ENCODE measurements at regions not wholly inside any gene's neighbourhood (a gene's known extent, or its start where the extent isn't known, plus 50 kb on each side); places are given as distances from the start of the nearest gene placed in this dataset.

DNA sequence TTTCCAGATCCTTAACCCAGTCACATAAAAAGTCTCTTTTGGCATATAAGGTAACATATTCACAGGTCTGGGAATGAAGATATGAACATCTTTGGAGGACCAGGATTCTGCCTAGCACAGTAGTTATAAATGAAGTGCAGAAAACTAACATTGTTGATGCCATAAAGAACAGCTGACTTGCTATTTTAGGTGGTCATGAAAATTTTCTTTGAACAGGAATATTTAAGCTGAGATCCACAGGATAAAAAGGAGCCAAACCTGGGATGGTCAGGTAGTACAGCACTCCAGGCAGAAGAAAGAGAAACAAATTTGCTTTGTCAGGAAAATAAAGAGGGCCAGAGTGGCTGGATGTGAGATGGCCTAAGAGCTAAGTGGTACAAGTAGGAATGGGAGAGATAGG, 80.0 kb downstream of the CENPW start:
- Mint-ChIP-seq H3K27me3 (ENCODE audit: insufficient read depth, unreplicated experiment) (no peaks in the 10 kb centered on the region), H3K4me1 (ENCODE audit: low read depth, unreplicated experiment) (no peaks in the 10 kb centered on the region), H3K36me3 (ENCODE audit: insufficient read depth, unreplicated experiment) (no peaks in the 10 kb centered on the region), H3K9me3 (ENCODE audit: unreplicated experiment) (no peaks in the 10 kb centered on the region), H3K27ac (ENCODE audit: unreplicated experiment) (no peak overlapping the region), H3K4me3 (ENCODE audit: unreplicated experiment) (no peak overlapping the region)
- intact Hi-C loops (cut with micrococcal nuclease; ENCODE audit: unreplicated experiment): no loop called here
- ChIA-PET CTCF (no interaction called here), POLR2A (no interaction called here)
- Histone ChIP-seq H3K27me3 (replicated peaks; ENCODE audit: control insufficient read depth, insufficient read depth, low read length) (no peaks in the 10 kb centered on the region), H3K36me3 (ENCODE audit: control insufficient read depth, insufficient read depth, low read length) (no peaks in the 10 kb centered on the region), H3K4me3 (ENCODE audit: low read depth, low read length) (no peak overlapping the region), H3K4me1 (no peaks in the 10 kb centered on the region), H3K9me3 (no peaks in the 10 kb centered on the region)
- no TSS peak for BruUV-seq (replicated peaks)
- DNase-seq: no peak
- TF ChIP-seq, protein P1, sequence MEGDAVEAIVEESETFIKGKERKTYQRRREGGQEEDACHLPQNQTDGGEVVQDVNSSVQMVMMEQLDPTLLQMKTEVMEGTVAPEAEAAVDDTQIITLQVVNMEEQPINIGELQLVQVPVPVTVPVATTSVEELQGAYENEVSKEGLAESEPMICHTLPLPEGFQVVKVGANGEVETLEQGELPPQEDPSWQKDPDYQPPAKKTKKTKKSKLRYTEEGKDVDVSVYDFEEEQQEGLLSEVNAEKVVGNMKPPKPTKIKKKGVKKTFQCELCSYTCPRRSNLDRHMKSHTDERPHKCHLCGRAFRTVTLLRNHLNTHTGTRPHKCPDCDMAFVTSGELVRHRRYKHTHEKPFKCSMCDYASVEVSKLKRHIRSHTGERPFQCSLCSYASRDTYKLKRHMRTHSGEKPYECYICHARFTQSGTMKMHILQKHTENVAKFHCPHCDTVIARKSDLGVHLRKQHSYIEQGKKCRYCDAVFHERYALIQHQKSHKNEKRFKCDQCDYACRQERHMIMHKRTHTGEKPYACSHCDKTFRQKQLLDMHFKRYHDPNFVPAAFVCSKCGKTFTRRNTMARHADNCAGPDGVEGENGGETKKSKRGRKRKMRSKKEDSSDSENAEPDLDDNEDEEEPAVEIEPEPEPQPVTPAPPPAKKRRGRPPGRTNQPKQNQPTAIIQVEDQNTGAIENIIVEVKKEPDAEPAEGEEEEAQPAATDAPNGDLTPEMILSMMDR (IDR thresholded peaks at IDR 0.05; ENCODE audit: insufficient read depth in 1 of 2, low read depth in 1 of 2, low read length in 1 of 2, severe bottlenecking in 1 of 2, unreplicated experiment in 1 of 2): no peak

GRCh38 chr6:126422912-126423311, 83.0 kb downstream of the CENPW start:
- no TSS peak for BruUV-seq (replicated peaks)
- Mint-ChIP-seq H3K27ac (ENCODE audit: unreplicated experiment) (no peak overlapping the region), H3K4me3 (ENCODE audit: unreplicated experiment) (no peak overlapping the region), H3K4me1 (ENCODE audit: low read depth, unreplicated experiment) (no peaks in the 10 kb centered on the region), H3K36me3 (ENCODE audit: insufficient read depth, unreplicated experiment) (no peaks in the 10 kb centered on the region), H3K9me3 (ENCODE audit: unreplicated experiment) (no peaks in the 10 kb centered on the region), H3K27me3 (ENCODE audit: insufficient read depth, unreplicated experiment) (no peaks in the 10 kb centered on the region)
- Histone ChIP-seq H3K4me3 (ENCODE audit: low read depth, low read length) (no peak overlapping the region), H3K27me3 (replicated peaks; ENCODE audit: control insufficient read depth, insufficient read depth, low read length) (no peaks in the 10 kb centered on the region), H3K9me3 (no peaks in the 10 kb centered on the region), H3K4me1 (peaks cover 4% of the 10 kb centered on the region; the same call in 1 of the 2 replicates), H3K36me3 (ENCODE audit: control insufficient read depth, insufficient read depth, low read length) (no peaks in the 10 kb centered on the region)
- TF ChIP-seq, protein P1 (IDR thresholded peaks at IDR 0.05; ENCODE audit: insufficient read depth in 1 of 2, low read depth in 1 of 2, low read length in 1 of 2, severe bottlenecking in 1 of 2, unreplicated experiment in 1 of 2): no peak
- DNase-seq: no peak
- ChIA-PET CTCF (no interaction called here), POLR2A (no interaction called here)
- intact Hi-C loops (cut with micrococcal nuclease; ENCODE audit: unreplicated experiment): no loop called here

- H3K36me3 ChIP-seq (ENCODE audit: control insufficient read depth, insufficient read depth, low read length): no peaks in the 10 kb centered on the region
- ChIA-PET POLR2A (no interaction called here), CTCF (no interaction called here)
- no peaks in the 10 kb centered on the region for H3K9me3 Mint-ChIP-seq (ENCODE audit: unreplicated experiment)
- H3K4me1 ChIP-seq: peaks cover 6% of the 10 kb centered on the region; the same call in 1 of the 2 replicates
- no peaks in the 10 kb centered on the region for H3K4me1 Mint-ChIP-seq (ENCODE audit: low read depth, unreplicated experiment)
- H3K9me3 ChIP-seq: no peaks in the 10 kb centered on the region
- intact Hi-C loops (cut with micrococcal nuclease; ENCODE audit: unreplicated experiment): no loop called here
- TF ChIP-seq, protein P1 (IDR thresholded peaks at IDR 0.05; ENCODE audit: insufficient read depth in 1 of 2, low read depth in 1 of 2, low read length in 1 of 2, severe bottlenecking in 1 of 2, unreplicated experiment in 1 of 2): no peak
- H3K27me3 Mint-ChIP-seq (ENCODE audit: insufficient read depth, unreplicated experiment): no peaks in the 10 kb centered on the region
- no peaks in the 10 kb centered on the region for H3K27me3 ChIP-seq (replicated peaks; ENCODE audit: control insufficient read depth, insufficient read depth, low read length)
- DNase-seq: no peak
- H3K4me3 ChIP-seq (ENCODE audit: low read depth, low read length): no peak overlapping the region
- H3K27ac Mint-ChIP-seq (ENCODE audit: unreplicated experiment): no peak overlapping the region
- H3K36me3 Mint-ChIP-seq (ENCODE audit: insufficient read depth, unreplicated experiment): no peaks in the 10 kb centered on the region
- no peak overlapping the region for H3K4me3 Mint-ChIP-seq (ENCODE audit: unreplicated experiment)
- BruUV-seq (replicated peaks): no TSS peak
Measured at GRCh38 chr6:126427713-126428112, 87.8 kb downstream of the CENPW start.

Data from Caco-2 (cell line).